ENCODE measurements at regions not wholly inside any gene's neighbourhood (a gene's known extent, or its start where the extent isn't known, plus 50 kb on each side); places are given as distances from the start of the nearest gene placed in this dataset.

DNA sequence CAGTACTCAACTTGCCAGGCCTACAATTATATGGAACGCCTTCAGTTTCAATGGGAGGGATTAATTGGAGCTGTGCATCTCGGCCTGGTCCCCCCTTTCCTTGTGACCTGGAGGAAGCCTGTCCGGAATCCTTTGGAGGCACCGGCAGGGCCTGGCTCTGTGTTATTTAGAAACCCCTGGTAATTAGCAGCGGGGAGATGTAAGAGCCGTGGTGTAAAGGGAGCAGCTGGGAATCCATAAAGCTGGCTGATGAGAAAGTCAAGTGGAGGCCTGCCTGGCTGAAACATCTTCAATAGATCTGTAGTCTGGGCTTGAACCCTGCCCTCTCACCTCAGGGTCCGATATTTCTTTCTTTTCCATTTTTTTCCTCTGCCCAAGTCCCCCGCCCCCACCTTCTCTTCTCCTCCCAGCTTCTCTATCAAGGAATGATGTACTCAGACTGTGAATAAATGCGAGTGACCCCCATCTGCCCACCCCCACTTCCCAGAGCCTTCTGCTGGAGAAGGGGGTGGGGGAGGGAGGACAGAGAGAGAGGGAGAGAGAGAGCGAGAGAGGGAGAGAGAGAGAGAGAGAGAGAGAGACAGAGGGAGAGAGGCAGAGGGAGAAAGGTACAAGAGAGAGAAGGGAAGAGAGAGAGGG, 495.5 kb upstream of the ZFHX3 start:
- TF ChIP-seq ZNF70 (CRISPR knock-in tag; IDR thresholded peaks at IDR 0.05) (no peak), CREB5 (CRISPR knock-in tag; IDR thresholded peaks at IDR 0.05; ENCODE audit: low read depth) (no peak), GLIS3 (CRISPR knock-in tag; IDR thresholded peaks at IDR 0.05) (no peak), CSRNP3 (CRISPR knock-in tag; IDR thresholded peaks at IDR 0.05) (no peak), ISL1 (CRISPR knock-in tag; IDR thresholded peaks at IDR 0.05) (no peak), ZNF8 (CRISPR knock-in tag; IDR thresholded peaks at IDR 0.05) (no peak), OSR1 (CRISPR knock-in tag; IDR thresholded peaks at IDR 0.05) (no peak), TCF4 (CRISPR knock-in tag; IDR thresholded peaks at IDR 0.05; ENCODE audit: borderline replicate concordance) (no peak)
- ATAC-seq: no peak

DNA sequence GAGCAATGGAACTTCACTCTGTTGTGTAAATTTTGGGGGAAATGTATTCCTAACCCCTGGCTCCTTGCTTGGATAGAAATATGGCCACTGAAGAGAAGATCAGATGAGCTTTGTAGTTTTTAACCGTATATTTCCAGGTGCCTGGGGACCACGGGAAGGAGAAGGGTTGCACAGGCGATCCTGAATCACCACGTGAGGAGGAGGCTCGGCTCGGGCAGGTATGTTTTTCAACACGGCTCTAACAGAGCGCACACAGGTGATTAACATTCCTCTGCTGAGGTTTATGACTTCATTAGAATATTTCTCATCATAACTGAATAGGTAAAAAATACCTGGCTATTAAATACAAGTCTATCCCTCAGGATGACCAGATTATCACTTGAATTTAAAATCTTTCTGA, 495.0 kb upstream of the ZFHX3 start:
- no peak for TF ChIP-seq ZFP3 (CRISPR knock-in tag; IDR thresholded peaks at IDR 0.05)
- TF ChIP-seq ZC3H10 (CRISPR knock-in tag; IDR thresholded peaks at IDR 0.05): no peak
- TF ChIP-seq, protein P1, sequence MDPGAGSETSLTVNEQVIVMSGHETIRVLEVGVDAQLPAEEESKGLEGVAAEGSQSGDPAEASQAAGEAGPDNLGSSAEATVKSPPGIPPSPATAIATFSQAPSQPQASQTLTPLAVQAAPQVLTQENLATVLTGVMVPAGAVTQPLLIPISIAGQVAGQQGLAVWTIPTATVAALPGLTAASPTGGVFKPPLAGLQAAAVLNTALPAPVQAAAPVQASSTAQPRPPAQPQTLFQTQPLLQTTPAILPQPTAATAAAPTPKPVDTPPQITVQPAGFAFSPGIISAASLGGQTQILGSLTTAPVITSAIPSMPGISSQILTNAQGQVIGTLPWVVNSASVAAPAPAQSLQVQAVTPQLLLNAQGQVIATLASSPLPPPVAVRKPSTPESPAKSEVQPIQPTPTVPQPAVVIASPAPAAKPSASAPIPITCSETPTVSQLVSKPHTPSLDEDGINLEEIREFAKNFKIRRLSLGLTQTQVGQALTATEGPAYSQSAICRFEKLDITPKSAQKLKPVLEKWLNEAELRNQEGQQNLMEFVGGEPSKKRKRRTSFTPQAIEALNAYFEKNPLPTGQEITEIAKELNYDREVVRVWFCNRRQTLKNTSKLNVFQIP (CRISPR knock-in tag; IDR thresholded peaks at IDR 0.05; ENCODE audit: borderline replicate concordance, low read depth): no peak
- no peak for TF ChIP-seq PPARA (CRISPR knock-in tag; IDR thresholded peaks at IDR 0.05; ENCODE audit: borderline replicate concordance)
- TF ChIP-seq, protein P2, sequence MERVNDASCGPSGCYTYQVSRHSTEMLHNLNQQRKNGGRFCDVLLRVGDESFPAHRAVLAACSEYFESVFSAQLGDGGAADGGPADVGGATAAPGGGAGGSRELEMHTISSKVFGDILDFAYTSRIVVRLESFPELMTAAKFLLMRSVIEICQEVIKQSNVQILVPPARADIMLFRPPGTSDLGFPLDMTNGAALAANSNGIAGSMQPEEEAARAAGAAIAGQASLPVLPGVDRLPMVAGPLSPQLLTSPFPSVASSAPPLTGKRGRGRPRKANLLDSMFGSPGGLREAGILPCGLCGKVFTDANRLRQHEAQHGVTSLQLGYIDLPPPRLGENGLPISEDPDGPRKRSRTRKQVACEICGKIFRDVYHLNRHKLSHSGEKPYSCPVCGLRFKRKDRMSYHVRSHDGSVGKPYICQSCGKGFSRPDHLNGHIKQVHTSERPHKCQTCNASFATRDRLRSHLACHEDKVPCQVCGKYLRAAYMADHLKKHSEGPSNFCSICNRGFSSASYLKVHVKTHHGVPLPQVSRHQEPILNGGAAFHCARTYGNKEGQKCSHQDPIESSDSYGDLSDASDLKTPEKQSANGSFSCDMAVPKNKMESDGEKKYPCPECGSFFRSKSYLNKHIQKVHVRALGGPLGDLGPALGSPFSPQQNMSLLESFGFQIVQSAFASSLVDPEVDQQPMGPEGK (CRISPR knock-in tag; IDR thresholded peaks at IDR 0.05; ENCODE audit: borderline replicate concordance): no peak
- TF ChIP-seq TOX (CRISPR knock-in tag; IDR thresholded peaks at IDR 0.05; ENCODE audit: borderline replicate concordance): no peak
- TF ChIP-seq BACH2 (CRISPR knock-in tag; IDR thresholded peaks at IDR 0.05; ENCODE audit: borderline replicate concordance): no peak
- ATAC-seq: no peak

DNA sequence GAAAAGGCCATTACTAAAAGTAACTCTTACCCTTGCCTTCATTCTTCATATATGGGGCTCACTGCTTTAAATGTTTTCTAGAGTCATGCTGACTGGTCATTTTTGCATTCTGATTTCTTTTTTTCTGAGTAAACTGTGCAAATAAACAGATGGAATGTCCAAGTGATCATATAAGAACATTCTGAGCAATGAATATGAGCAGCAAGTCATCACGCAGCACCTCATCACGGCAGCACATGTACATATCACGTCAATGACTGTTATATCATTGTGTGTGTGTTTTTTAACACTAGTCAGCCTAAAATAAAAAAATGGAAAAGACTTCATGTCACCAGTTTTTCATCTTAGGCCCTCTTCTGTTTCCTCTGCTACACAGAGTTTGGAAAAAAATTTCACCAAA, 490.0 kb upstream of the ZFHX3 start:
- ATAC-seq: no peak
- TF ChIP-seq CREB5 (CRISPR knock-in tag; IDR thresholded peaks at IDR 0.05; ENCODE audit: low read depth): no peak
- no peak for TF ChIP-seq TOX (CRISPR knock-in tag; IDR thresholded peaks at IDR 0.05; ENCODE audit: borderline replicate concordance)
- no peak for TF ChIP-seq TCF4 (CRISPR knock-in tag; IDR thresholded peaks at IDR 0.05; ENCODE audit: borderline replicate concordance)
- TF ChIP-seq ZFP3 (CRISPR knock-in tag; IDR thresholded peaks at IDR 0.05): no peak
- no peak for TF ChIP-seq BACH2 (CRISPR knock-in tag; IDR thresholded peaks at IDR 0.05; ENCODE audit: borderline replicate concordance)
- TF ChIP-seq, protein P2 (CRISPR knock-in tag; IDR thresholded peaks at IDR 0.05; ENCODE audit: borderline replicate concordance): no peak
- TF ChIP-seq, protein P1 (CRISPR knock-in tag; IDR thresholded peaks at IDR 0.05; ENCODE audit: borderline replicate concordance, low read depth): no peak
- TF ChIP-seq ZC3H10 (CRISPR knock-in tag; IDR thresholded peaks at IDR 0.05): no peak
- TF ChIP-seq ZNF8 (CRISPR knock-in tag; IDR thresholded peaks at IDR 0.05): no peak
- no peak for TF ChIP-seq OSR1 (CRISPR knock-in tag; IDR thresholded peaks at IDR 0.05)
- no peak for TF ChIP-seq ISL1 (CRISPR knock-in tag; IDR thresholded peaks at IDR 0.05)
- no peak for TF ChIP-seq CSRNP3 (CRISPR knock-in tag; IDR thresholded peaks at IDR 0.05)
- TF ChIP-seq GLIS3 (CRISPR knock-in tag; IDR thresholded peaks at IDR 0.05): no peak
- TF ChIP-seq ZNF565 (CRISPR knock-in tag; conservative IDR thresholded peaks at IDR 0.05; ENCODE audit: low read depth): no peak
- TF ChIP-seq ARNTL (CRISPR knock-in tag; IDR thresholded peaks at IDR 0.05; ENCODE audit: borderline replicate concordance, low read depth): no peak
- no peak for TF ChIP-seq RARB (CRISPR knock-in tag; IDR thresholded peaks at IDR 0.05)
- TF ChIP-seq PPARA (CRISPR knock-in tag; IDR thresholded peaks at IDR 0.05; ENCODE audit: borderline replicate concordance): no peak
- TF ChIP-seq, protein P3, sequence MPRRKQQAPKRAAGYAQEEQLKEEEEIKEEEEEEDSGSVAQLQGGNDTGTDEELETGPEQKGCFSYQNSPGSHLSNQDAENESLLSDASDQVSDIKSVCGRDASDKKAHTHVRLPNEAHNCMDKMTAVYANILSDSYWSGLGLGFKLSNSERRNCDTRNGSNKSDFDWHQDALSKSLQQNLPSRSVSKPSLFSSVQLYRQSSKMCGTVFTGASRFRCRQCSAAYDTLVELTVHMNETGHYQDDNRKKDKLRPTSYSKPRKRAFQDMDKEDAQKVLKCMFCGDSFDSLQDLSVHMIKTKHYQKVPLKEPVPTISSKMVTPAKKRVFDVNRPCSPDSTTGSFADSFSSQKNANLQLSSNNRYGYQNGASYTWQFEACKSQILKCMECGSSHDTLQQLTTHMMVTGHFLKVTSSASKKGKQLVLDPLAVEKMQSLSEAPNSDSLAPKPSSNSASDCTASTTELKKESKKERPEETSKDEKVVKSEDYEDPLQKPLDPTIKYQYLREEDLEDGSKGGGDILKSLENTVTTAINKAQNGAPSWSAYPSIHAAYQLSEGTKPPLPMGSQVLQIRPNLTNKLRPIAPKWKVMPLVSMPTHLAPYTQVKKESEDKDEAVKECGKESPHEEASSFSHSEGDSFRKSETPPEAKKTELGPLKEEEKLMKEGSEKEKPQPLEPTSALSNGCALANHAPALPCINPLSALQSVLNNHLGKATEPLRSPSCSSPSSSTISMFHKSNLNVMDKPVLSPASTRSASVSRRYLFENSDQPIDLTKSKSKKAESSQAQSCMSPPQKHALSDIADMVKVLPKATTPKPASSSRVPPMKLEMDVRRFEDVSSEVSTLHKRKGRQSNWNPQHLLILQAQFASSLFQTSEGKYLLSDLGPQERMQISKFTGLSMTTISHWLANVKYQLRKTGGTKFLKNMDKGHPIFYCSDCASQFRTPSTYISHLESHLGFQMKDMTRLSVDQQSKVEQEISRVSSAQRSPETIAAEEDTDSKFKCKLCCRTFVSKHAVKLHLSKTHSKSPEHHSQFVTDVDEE (CRISPR knock-in tag; IDR thresholded peaks at IDR 0.05): no peak

Data from SK-N-SH treated with all-trans-retinoic acid at 6 μM for 48 hours (cell line).